MM.1S (cell line): ENCODE measurements at regions not wholly inside any gene's neighbourhood (a gene's known extent, or its start where the extent isn't known, plus 50 kb on each side); places are given as distances from the start of the nearest gene placed in this dataset.

Experiments used
- DNase-seq: peaks from one replicate; pipeline ENCODE4 v3.0.0-alpha.2; 2015
- H2AFZ ChIP-seq: fragments of 300-600 bp; sonication (generic); 2 replicates; pipeline ENCODE4 v1.6.0; 2016; ENCODE audit warnings: antibody characterized with exemption, low read length
- H3F3A ChIP-seq: fragments of 300-600 bp; sonication (generic); 2 replicates; pipeline ENCODE4 v1.6.1; 2016; ENCODE audit warnings: mild to moderate bottlenecking, antibody characterized with exemption, low read length, moderate library complexity, mixed read lengths; ENCODE audit not compliant: insufficient read depth
- H3K27ac ChIP-seq: fragments of 300-600 bp; sonication (generic); 2 replicates; pipeline ENCODE4 v1.5.1; 2016; ENCODE audit warnings: mild to moderate bottlenecking, low read length
- H3K27me3 ChIP-seq: fragments of 300-600 bp; sonication (generic); replicated peaks from 2 replicates; pipeline ENCODE4 v1.6.0; 2016; ENCODE audit warnings: low read length; ENCODE audit not compliant: insufficient read depth
- H3K36me3 ChIP-seq: fragments of 300-600 bp; sonication (generic); replicated peaks from 2 replicates; pipeline ENCODE4 v1.6.1; 2016; ENCODE audit warnings: mild to moderate bottlenecking, low read length, mixed read lengths; ENCODE audit not compliant: insufficient read depth
- H3K4me1 ChIP-seq: fragments of 300-600 bp; sonication (generic); 2 replicates; pipeline ENCODE4 v1.6.1; 2016; ENCODE audit warnings: low read length, mixed read lengths
- H3K4me2 ChIP-seq: fragments of 300-600 bp; sonication (generic); 2 replicates; pipeline ENCODE4 v1.6.0; 2016; ENCODE audit warnings: low read depth, low read length
- H3K4me3 ChIP-seq: fragments of 300-600 bp; sonication (generic); 2 replicates; pipeline ENCODE4 v1.5.1; 2016; ENCODE audit warnings: low read length, mixed read lengths
- H3K79me2 ChIP-seq: fragments of 300-600 bp; sonication (generic); 2 replicates; pipeline ENCODE4 v1.6.1; 2016; ENCODE audit warnings: mixed run types, low read length, mixed read lengths
- H3K9ac ChIP-seq: fragments of 300-600 bp; sonication (generic); 2 replicates; pipeline ENCODE4 v1.6.1; 2016; ENCODE audit warnings: low read length, mixed read lengths
- H3K9me2 ChIP-seq: fragments of 300-600 bp; sonication (generic); replicated peaks from 2 replicates; pipeline ENCODE4 v1.6.1; 2016; ENCODE audit warnings: mild to moderate bottlenecking, low read length, mixed read lengths; ENCODE audit not compliant: insufficient read depth
- H3K9me3 ChIP-seq: fragments of 300-600 bp; sonication (generic); replicated peaks from 2 replicates; pipeline ENCODE4 v1.6.1; 2016; ENCODE audit warnings: mild to moderate bottlenecking, low read length, mixed read lengths; ENCODE audit not compliant: insufficient read depth
- H4K20me1 ChIP-seq: fragments of 300-600 bp; sonication (generic); 2 replicates; pipeline ENCODE4 v1.6.1; 2016; ENCODE audit warnings: mild to moderate bottlenecking, low read length, moderate library complexity, mixed read lengths; ENCODE audit not compliant: insufficient read depth
- CTCF ChIP-seq: fragments of 300-600 bp; sonication (generic); IDR thresholded peaks from 2 replicates; pipeline ENCODE4 v1.5.1; 2016; ENCODE audit warnings: antibody characterized with exemption, low read length, mixed read lengths
- EZH2 ChIP-seq: fragments of 300-600 bp; sonication (generic); optimal IDR thresholded peaks from 2 replicates; pipeline ENCODE3; 2017; ENCODE audit warnings: low read depth, mild to moderate bottlenecking, antibody characterized with exemption, low read length, mixed read lengths
- EZH2phosphoT487 ChIP-seq: fragments of 300-600 bp; sonication (generic); IDR thresholded peaks from 2 replicates; pipeline ENCODE4 v1.6.1; 2018; ENCODE audit warnings: antibody characterized with exemption, low read length

GRCh38 chr21:34003428-34003827 is 70.0 kb upstream of the MRPS6 start:
- Histone ChIP-seq H3K4me2 (no peak overlapping the region), H3K9ac (no peak overlapping the region), H2AFZ (no peak overlapping the region), H3K27me3 (no peaks in the 10 kb centered on the region), H3F3A (no peaks in the 10 kb centered on the region), H3K79me2 (no peaks in the 10 kb centered on the region), H3K4me3 (no peak overlapping the region), H4K20me1 (no peaks in the 10 kb centered on the region), H3K9me2 (no peaks in the 10 kb centered on the region), H3K4me1 (no peaks in the 10 kb centered on the region), H3K9me3 (no peaks in the 10 kb centered on the region), H3K27ac (no peak overlapping the region), H3K36me3 (no peaks in the 10 kb centered on the region)
- TF ChIP-seq EZH2phosphoT487 (no peak), EZH2 (no peak), CTCF (no peak)
- DNase-seq: no peak

GRCh38 chr21:34000375-34000774 is 73.0 kb upstream of the MRPS6 start:
- Histone ChIP-seq H2AFZ (no peak overlapping the region), H3K4me2 (no peak overlapping the region), H3K9me3 (no peaks in the 10 kb centered on the region), H3K79me2 (no peaks in the 10 kb centered on the region), H3F3A (no peaks in the 10 kb centered on the region), H3K36me3 (no peaks in the 10 kb centered on the region), H3K4me3 (no peak overlapping the region), H3K4me1 (no peaks in the 10 kb centered on the region), H3K27me3 (no peaks in the 10 kb centered on the region), H3K27ac (no peak overlapping the region), H4K20me1 (no peaks in the 10 kb centered on the region), H3K9ac (no peak overlapping the region), H3K9me2 (no peaks in the 10 kb centered on the region)
- DNase-seq: no peak
- TF ChIP-seq CTCF: no peak
- no peak for TF ChIP-seq EZH2
- TF ChIP-seq EZH2phosphoT487: no peak

DNA sequence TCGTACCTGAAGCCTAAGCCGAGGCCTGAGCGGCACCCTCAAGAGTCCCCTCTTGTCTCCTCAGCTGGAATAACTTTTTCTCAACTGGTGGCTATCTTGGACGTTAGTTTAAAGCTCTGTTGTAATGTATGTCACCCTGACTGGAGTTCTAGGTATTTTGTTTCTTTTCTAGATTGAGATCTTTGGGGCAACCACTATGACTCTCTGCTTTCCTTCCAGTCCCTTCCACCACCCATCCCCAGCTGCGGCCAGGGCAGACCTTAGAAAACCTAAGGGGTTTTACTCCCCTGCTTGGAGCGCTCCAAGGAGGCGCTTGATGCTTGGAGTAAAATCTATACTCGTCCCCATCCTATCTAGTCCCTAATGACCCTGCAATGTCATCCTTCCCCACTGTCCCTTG is 74.6 kb upstream of the MRPS6 start:
- Histone ChIP-seq H3F3A (no peaks in the 10 kb centered on the region), H3K9me3 (no peaks in the 10 kb centered on the region), H3K27ac (no peak overlapping the region), H2AFZ (no peak overlapping the region), H3K9me2 (no peaks in the 10 kb centered on the region), H3K36me3 (no peaks in the 10 kb centered on the region), H4K20me1 (no peaks in the 10 kb centered on the region), H3K4me3 (no peak overlapping the region), H3K4me2 (no peak overlapping the region), H3K4me1 (no peaks in the 10 kb centered on the region), H3K27me3 (no peaks in the 10 kb centered on the region), H3K79me2 (no peaks in the 10 kb centered on the region), H3K9ac (no peak overlapping the region)
- no peak for TF ChIP-seq CTCF
- TF ChIP-seq EZH2: no peak
- no peak for TF ChIP-seq EZH2phosphoT487
- DNase-seq: no peak
